GM21390 (cell line): ENCODE measurements at regions not wholly inside any gene's neighbourhood (a gene's known extent, or its start where the extent isn't known, plus 50 kb on each side); places are given as distances from the start of the nearest gene placed in this dataset.
"Not testable (repeated sequence)": the region's sequence is repeated elsewhere in the genome, so short reads cannot be mapped to it uniquely, and the experiment has no call there.

Experiments
- ATAC-seq: cut with Tn5 transposase; IDR thresholded peaks from one replicate; pipeline ENCODE4 v1.9.1; 2021; ENCODE audit not compliant: unreplicated experiment

GRCh38 chr15:79538527-79538926 lies 106.4 kb downstream of the MINAR1 start:
- no peak for ATAC-seq

- no peak for ATAC-seq
Observed at GRCh38 chr15:79539401-79539800, 107.3 kb downstream of the MINAR1 start.

GRCh38 chr15:79540551-79540950 lies 108.4 kb downstream of the MINAR1 start:
- ATAC-seq, result no peak

GRCh38 chr15:79541196-79541595 lies 109.1 kb downstream of the MINAR1 start:
- ATAC-seq, result no peak

- no peak for ATAC-seq
Observed at GRCh38 chr15:79543097-79543496, 111.0 kb downstream of the MINAR1 start.

- no peak for ATAC-seq
Observed at GRCh38 chr15:79549196-79549595, 117.1 kb downstream of the MINAR1 start.

- no peak for ATAC-seq
Observed at GRCh38 chr15:79560384-79560783, 128.2 kb downstream of the MINAR1 start.

- ATAC-seq, result no peak
Observed at GRCh38 chr15:79561982-79562381, 129.8 kb downstream of the MINAR1 start.

GRCh38 chr15:79562403-79562815 lies 130.3 kb downstream of the MINAR1 start:
- ATAC-seq, result no peak

- ATAC-seq, result no peak
Observed at GRCh38 chr15:79562899-79563298, 130.8 kb downstream of the MINAR1 start.

GRCh38 chr15:79570004-79570403 lies 137.9 kb downstream of the MINAR1 start:
- ATAC-seq, result no peak

- no peak for ATAC-seq
Observed at GRCh38 chr15:79572691-79573404, 140.7 kb downstream of the MINAR1 start.

- not testable (repeated sequence) for ATAC-seq
Observed at GRCh38 chr15:79574431-79575273, 142.5 kb downstream of the MINAR1 start.

GRCh38 chr15:79582650-79583049 lies 150.5 kb downstream of the MINAR1 start:
- no peak for ATAC-seq

- ATAC-seq, result no peak
Observed at GRCh38 chr15:79592126-79592525, 160.0 kb downstream of the MINAR1 start.

- ATAC-seq, result no peak
Observed at GRCh38 chr15:79593119-79593869, 161.2 kb downstream of the MINAR1 start.

- ATAC-seq, result no peak
Observed at GRCh38 chr15:79595306-79595705, 163.2 kb downstream of the MINAR1 start.

- ATAC-seq, result peak; percentile 98
Observed at GRCh38 chr15:79595995-79596622, 164.0 kb downstream of the MINAR1 start.

- ATAC-seq, result no peak
Observed at GRCh38 chr15:79598639-79599038, 166.5 kb downstream of the MINAR1 start.

- no peak for ATAC-seq
Observed at GRCh38 chr15:79601405-79602086, 169.4 kb downstream of the MINAR1 start.
